ENCODE measurements at regions not wholly inside any gene's neighbourhood (a gene's known extent, or its start where the extent isn't known, plus 50 kb on each side); places are given as distances from the start of the nearest gene placed in this dataset.

DNA sequence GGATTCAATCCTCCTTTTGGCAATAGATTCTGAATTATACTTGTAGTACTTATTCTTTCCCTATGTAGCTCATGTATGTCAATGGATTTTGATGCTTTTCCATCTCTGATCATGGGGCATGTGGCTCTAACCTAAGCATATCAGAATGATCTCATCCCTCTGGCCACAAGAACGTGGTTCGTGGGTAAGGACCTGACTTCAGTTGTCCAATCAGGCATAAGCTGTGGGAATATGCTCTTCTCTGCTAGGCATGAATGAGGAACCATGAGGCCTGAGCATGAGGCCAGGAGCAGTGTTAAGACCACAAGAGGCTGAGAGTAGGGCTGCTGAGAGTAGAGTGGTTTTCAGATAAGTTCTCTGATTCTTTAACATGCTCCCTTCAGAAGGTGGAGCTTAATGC is 292.4 kb upstream of the TSHZ3 start:
- no peak overlapping the region for H3K27ac ChIP-seq (replicated peaks)

DNA sequence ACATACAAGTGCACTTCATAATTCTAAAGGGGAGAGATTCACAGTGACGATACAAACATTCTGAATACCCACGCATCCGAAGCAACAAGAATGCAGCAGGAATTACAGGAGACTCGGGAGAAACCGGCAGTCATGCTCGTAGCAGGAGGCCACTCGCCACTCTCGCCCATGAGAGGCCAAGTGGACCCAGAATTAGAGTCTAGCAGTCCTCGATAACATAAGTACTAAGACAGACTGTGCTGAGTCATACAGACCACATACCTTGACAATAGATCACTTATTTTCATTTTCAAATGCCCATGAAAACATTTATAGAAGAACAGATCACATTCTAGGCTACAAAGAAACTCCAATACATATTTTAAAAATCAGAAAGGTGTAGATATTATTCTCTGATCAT is 299.1 kb upstream of the TSHZ3 start:
- Histone ChIP-seq H3K27ac (replicated peaks) (no peak overlapping the region), H3K27me3 (ENCODE audit: insufficient read depth, poor library complexity, severe bottlenecking) (no peaks in the 10 kb centered on the region), H3K4me3 (replicated peaks; ENCODE audit: insufficient read depth, low read length) (no peak overlapping the region)
- DNase-seq (ENCODE audit: low read depth in 1 of 2, low spot score in 1 of 2), result no peak
- TF ChIP-seq POLR2AphosphoS5 (IDR thresholded peaks at IDR 0.05; ENCODE audit: low read depth) (no peak), GABPA (IDR thresholded peaks at IDR 0.05; ENCODE audit: low read depth) (no peak), SPI1 (IDR thresholded peaks at IDR 0.05; ENCODE audit: borderline replicate concordance, low read depth) (no peak)
- TF ChIP-seq, protein P1, sequence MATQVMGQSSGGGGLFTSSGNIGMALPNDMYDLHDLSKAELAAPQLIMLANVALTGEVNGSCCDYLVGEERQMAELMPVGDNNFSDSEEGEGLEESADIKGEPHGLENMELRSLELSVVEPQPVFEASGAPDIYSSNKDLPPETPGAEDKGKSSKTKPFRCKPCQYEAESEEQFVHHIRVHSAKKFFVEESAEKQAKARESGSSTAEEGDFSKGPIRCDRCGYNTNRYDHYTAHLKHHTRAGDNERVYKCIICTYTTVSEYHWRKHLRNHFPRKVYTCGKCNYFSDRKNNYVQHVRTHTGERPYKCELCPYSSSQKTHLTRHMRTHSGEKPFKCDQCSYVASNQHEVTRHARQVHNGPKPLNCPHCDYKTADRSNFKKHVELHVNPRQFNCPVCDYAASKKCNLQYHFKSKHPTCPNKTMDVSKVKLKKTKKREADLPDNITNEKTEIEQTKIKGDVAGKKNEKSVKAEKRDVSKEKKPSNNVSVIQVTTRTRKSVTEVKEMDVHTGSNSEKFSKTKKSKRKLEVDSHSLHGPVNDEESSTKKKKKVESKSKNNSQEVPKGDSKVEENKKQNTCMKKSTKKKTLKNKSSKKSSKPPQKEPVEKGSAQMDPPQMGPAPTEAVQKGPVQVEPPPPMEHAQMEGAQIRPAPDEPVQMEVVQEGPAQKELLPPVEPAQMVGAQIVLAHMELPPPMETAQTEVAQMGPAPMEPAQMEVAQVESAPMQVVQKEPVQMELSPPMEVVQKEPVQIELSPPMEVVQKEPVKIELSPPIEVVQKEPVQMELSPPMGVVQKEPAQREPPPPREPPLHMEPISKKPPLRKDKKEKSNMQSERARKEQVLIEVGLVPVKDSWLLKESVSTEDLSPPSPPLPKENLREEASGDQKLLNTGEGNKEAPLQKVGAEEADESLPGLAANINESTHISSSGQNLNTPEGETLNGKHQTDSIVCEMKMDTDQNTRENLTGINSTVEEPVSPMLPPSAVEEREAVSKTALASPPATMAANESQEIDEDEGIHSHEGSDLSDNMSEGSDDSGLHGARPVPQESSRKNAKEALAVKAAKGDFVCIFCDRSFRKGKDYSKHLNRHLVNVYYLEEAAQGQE (IDR thresholded peaks at IDR 0.05; ENCODE audit: insufficient replicate concordance, low read depth), result no peak
- TF ChIP-seq, protein P2, sequence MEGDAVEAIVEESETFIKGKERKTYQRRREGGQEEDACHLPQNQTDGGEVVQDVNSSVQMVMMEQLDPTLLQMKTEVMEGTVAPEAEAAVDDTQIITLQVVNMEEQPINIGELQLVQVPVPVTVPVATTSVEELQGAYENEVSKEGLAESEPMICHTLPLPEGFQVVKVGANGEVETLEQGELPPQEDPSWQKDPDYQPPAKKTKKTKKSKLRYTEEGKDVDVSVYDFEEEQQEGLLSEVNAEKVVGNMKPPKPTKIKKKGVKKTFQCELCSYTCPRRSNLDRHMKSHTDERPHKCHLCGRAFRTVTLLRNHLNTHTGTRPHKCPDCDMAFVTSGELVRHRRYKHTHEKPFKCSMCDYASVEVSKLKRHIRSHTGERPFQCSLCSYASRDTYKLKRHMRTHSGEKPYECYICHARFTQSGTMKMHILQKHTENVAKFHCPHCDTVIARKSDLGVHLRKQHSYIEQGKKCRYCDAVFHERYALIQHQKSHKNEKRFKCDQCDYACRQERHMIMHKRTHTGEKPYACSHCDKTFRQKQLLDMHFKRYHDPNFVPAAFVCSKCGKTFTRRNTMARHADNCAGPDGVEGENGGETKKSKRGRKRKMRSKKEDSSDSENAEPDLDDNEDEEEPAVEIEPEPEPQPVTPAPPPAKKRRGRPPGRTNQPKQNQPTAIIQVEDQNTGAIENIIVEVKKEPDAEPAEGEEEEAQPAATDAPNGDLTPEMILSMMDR (IDR thresholded peaks at IDR 0.05; ENCODE audit: insufficient read depth, low read length), result no peak

More for the DNA sequence above, 292.4 kb upstream of the TSHZ3 start:
- H3K27me3 ChIP-seq (ENCODE audit: insufficient read depth, poor library complexity, severe bottlenecking), result no peaks in the 10 kb centered on the region
- TF ChIP-seq SPI1 (IDR thresholded peaks at IDR 0.05; ENCODE audit: borderline replicate concordance, low read depth), result no peak
- no peak for TF ChIP-seq GABPA (IDR thresholded peaks at IDR 0.05; ENCODE audit: low read depth)
- TF ChIP-seq POLR2AphosphoS5 (IDR thresholded peaks at IDR 0.05; ENCODE audit: low read depth), result no peak
- no peak for DNase-seq (ENCODE audit: low read depth in 1 of 2, low spot score in 1 of 2)
- H3K4me3 ChIP-seq (replicated peaks; ENCODE audit: insufficient read depth, low read length), result no peak overlapping the region

DNA sequence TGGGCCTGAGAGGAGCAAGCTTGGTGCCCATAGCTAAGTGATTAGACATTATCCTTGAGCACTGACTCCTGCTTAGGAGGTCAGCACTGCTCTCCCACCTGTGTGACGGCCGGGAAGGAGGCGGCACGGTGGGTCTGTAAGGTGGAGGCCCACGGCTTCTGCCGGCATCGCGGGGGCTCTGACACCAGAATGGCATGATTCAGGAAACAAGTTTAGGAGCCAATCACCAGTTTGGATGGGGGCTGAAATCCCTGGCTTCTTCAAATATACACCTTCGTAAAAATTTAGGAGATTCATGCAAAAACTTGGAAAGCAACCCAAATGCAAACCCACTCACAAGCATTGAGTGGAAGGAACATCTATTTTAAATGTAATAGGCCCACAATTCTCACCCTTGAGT is 307.3 kb upstream of the TSHZ3 start:
- no peak for TF ChIP-seq SPI1 (IDR thresholded peaks at IDR 0.05; ENCODE audit: borderline replicate concordance, low read depth)
- TF ChIP-seq, protein P2 (IDR thresholded peaks at IDR 0.05; ENCODE audit: insufficient read depth, low read length), result no peak
- Histone ChIP-seq H3K4me3 (replicated peaks; ENCODE audit: insufficient read depth, low read length) (no peak overlapping the region), H3K27me3 (ENCODE audit: insufficient read depth, poor library complexity, severe bottlenecking) (no peaks in the 10 kb centered on the region), H3K27ac (replicated peaks) (no peak overlapping the region)
- no peak for DNase-seq (ENCODE audit: low read depth in 1 of 2, low spot score in 1 of 2)

DNA sequence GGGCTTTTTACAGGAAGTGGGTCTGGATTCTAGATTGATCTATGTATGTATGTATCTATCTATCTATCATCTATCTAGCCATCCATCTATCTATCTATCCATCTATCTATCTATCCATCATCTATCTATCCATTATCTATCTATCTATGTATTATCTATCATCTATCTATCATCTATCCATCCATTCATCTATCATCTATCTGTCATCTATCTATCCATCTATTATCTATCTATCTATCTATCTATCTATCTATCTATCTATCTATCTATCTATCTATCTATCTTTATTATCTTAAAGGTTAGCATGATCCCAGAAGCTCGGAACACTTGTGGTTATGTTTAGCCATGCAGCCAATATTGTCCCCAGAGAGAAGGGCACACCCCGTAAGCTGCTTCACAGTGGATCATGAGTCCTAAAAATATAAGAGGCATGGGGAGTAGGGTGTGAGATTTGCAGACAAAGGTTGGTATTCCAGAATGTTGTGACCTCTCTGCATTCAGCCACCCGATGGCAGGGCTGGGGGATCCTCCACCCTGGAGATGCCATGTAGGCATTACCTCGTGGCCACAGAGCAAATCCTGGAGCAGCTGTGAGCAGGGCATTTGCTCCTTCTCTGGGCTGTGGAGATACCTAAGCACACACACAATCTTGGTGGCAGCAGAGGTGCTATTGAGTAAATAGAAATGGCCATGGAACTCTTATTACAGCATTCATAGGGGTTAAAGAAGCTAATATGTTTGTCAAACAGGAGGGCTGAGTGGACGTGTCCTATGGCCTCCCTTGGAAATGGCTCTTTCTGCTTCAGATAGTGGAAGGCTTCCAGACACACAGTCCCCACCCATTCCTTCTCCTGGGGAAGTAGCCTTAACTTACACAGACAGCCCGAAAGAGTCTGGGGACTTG is 310.0 kb upstream of the TSHZ3 start:
- DNase-seq (ENCODE audit: low read depth in 1 of 2, low spot score in 1 of 2), result no peak
- Histone ChIP-seq H3K4me3 (replicated peaks; ENCODE audit: insufficient read depth, low read length) (no peak overlapping the region), H3K27ac (replicated peaks) (no peak overlapping the region), H3K27me3 (ENCODE audit: insufficient read depth, poor library complexity, severe bottlenecking) (no peaks in the 10 kb centered on the region)
- TF ChIP-seq, protein P2 (IDR thresholded peaks at IDR 0.05; ENCODE audit: insufficient read depth, low read length), result no peak
- no peak for TF ChIP-seq POLR2AphosphoS5 (IDR thresholded peaks at IDR 0.05; ENCODE audit: low read depth)
- TF ChIP-seq, protein P1 (IDR thresholded peaks at IDR 0.05; ENCODE audit: insufficient replicate concordance, low read depth), result no peak
- TF ChIP-seq SPI1 (IDR thresholded peaks at IDR 0.05; ENCODE audit: borderline replicate concordance, low read depth), result no peak
- TF ChIP-seq GABPA (IDR thresholded peaks at IDR 0.05; ENCODE audit: low read depth), result no peak

All from HL-60 (cell line).